AG10803 (cell line): ENCODE measurements at regions not wholly inside any gene's neighbourhood (a gene's known extent, or its start where the extent isn't known, plus 50 kb on each side); places are given as distances from the start of the nearest gene placed in this dataset.

Experiments
- DNase-seq: peaks from one replicate; pipeline ENCODE4 v3.0.0; 2010; ENCODE audit warnings: low read depth
- H3K4me3 ChIP-seq: 2 replicates; pipeline ENCODE4 v1.5.1; 2011; ENCODE audit warnings: mild to moderate bottlenecking, low read length, control low read depth
- TF ChIP-seq, protein P1 (sequence below): conservative IDR thresholded peaks from 2 replicates; pipeline ENCODE4 v1.5.1; 2011; ENCODE audit warnings: mild to moderate bottlenecking, low read length, control low read depth, inconsistent platforms

DNA sequence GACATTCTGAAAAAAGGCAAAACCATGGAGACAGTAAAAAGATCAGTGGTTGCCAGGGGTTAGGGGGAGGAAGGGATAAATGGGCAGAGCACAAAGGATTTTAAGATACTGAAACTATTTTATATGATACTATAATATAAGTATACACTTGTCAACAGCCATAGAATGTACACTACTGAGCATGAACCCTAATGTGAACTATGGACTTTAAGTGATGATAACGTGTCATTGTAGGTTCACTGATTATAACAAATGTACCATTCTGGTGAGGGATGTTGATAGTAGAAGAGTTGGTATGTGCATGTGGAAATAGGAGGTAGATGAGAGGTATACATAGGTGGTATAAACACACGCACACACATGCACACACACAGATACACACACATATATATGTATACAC lies 241.6 kb downstream of the NOL4 start:
- DNase-seq: no peak
- H3K4me3 ChIP-seq: no peak overlapping the region
- TF ChIP-seq, protein P1, sequence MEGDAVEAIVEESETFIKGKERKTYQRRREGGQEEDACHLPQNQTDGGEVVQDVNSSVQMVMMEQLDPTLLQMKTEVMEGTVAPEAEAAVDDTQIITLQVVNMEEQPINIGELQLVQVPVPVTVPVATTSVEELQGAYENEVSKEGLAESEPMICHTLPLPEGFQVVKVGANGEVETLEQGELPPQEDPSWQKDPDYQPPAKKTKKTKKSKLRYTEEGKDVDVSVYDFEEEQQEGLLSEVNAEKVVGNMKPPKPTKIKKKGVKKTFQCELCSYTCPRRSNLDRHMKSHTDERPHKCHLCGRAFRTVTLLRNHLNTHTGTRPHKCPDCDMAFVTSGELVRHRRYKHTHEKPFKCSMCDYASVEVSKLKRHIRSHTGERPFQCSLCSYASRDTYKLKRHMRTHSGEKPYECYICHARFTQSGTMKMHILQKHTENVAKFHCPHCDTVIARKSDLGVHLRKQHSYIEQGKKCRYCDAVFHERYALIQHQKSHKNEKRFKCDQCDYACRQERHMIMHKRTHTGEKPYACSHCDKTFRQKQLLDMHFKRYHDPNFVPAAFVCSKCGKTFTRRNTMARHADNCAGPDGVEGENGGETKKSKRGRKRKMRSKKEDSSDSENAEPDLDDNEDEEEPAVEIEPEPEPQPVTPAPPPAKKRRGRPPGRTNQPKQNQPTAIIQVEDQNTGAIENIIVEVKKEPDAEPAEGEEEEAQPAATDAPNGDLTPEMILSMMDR: no peak

DNA sequence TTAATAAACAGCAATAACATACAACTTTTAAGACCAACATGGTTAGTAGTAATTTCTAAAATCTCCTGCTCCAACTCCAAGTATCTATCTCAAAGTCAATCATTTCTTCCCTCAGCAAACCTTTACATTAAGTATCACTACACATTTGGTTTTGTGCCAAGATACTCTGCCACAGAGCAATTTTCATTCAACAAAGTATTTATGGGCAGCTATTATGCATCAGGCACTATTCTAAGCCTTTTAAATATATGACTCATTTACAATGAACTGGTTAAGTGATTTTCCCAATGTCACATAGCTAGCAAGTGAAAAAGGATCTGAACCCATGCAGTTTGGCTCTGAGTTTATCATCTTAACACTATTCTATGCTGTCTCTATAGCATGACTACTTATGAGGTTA lies 264.3 kb downstream of the NOL4 start:
- no peak overlapping the region for H3K4me3 ChIP-seq
- TF ChIP-seq, protein P1: no peak
- DNase-seq: no peak

DNA sequence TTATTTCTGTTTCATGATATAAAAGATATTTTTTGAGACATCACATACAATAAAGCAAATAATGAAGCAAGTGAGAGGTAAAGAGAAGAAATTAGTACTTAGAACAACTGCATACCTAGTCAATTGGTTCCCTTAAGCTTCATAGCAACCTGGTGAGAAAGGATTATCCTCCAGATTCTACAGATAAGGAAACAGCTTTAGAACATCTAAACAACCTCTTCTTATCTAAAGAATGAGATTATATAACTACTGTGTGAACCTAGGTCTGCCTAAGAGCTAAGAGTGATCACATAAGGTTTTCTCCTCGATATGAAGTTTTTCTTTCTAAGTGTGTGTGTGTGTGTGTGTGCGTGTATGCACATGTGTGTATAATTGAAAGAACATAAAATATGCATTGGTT lies 265.1 kb downstream of the NOL4 start:
- TF ChIP-seq, protein P1: no peak
- H3K4me3 ChIP-seq: no peak overlapping the region
- DNase-seq: no peak

- TF ChIP-seq, protein P1: no peak
- no peak for DNase-seq
- no peak overlapping the region for H3K4me3 ChIP-seq
Observed at GRCh38 chr18:33957707-33958106, 267.0 kb downstream of the NOL4 start.

DNA sequence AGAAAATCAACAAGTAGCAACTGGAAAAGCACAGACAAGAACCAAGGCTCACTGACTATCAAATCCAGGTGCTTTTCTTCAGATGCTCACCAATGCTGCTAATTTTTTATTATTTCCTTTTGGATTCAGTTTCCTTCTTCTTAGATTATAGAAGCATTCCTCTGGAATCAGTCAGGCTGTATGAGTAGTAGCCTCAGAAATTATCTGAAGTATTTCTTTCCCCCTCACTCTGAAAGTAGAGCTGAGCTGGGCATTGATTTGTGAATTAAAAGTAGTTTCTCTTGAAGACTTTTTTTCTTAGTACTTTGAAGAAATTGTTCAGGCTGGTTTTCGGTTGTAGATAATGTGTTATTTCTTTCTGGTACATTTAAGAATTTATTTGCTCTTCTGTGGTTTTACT lies 273.7 kb downstream of the NOL4 start:
- no peak overlapping the region for H3K4me3 ChIP-seq
- TF ChIP-seq, protein P1: no peak
- no peak for DNase-seq

GRCh38 chr18:33946336-33946735 lies 278.4 kb downstream of the NOL4 start:
- TF ChIP-seq, protein P1: no peak
- no peak overlapping the region for H3K4me3 ChIP-seq
- DNase-seq: no peak

DNA sequence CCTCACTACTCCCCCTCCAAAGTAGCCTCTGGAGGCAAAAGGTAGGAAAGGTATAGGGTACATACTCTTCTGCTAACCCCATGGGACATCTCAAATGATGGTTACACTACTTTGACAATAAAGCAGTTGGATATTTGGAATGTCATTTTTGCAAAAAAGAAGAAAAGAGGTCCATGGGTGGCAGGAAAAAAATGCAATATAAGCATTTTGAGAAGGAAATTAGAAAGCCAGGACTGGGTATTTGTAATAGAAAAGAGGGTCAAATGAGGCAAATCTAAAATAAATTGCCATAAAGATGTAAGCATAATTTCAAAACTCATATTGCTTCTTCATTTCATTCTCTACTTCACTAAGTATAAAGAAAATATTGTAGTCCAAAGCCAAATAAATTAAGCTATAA lies 280.2 kb downstream of the NOL4 start:
- H3K4me3 ChIP-seq: no peak overlapping the region
- TF ChIP-seq, protein P1: no peak
- no peak for DNase-seq
